Vagina (tissue), 2 donors: ENCODE measurements at regions not wholly inside any gene's neighbourhood (a gene's known extent, or its start where the extent isn't known, plus 50 kb on each side); places are given as distances from the start of the nearest gene placed in this dataset.
"Not testable (repeated sequence)": the region's sequence is repeated elsewhere in the genome, so short reads cannot be mapped to it uniquely, and the experiment has no call there.

Source experiments
- DNase-seq, 2 donors: peaks; one replicate each; pipeline ENCODE4 v3.0.0-alpha.2; 2017; ENCODE audit errors: extremely low spot score in 2 of 2
- H3K27ac ChIP-seq: fragments of 200-600 bp; sonication (generic); one replicate; pipeline ENCODE4 v1.5.1; 2019
- H3K27me3 ChIP-seq: fragments of 200-600 bp; sonication (generic); one replicate; pipeline ENCODE4 v1.5.1; 2019
- H3K36me3 ChIP-seq, 2 donors: fragments of 200-600 bp; sonication (generic); one replicate each; pipeline ENCODE4 v1.5.1; 2017 to 2019
- H3K4me1 ChIP-seq: fragments of 200-600 bp; sonication (generic); one replicate; pipeline ENCODE4 v1.5.1; 2019
- H3K4me3 ChIP-seq, 2 donors: fragments of 200-600 bp; sonication (generic); 1 replicate in 1 of 2; 2 replicates in 1 of 2; pipeline ENCODE4 v1.5.1; 2016 to 2019
- H3K9me3 ChIP-seq: fragments of 200-600 bp; sonication (generic); one replicate; pipeline ENCODE4 v1.5.1; 2019
- POLR2A ChIP-seq, 2 donors: fragments of 450-650 bp; IDR thresholded peaks; one replicate each; pipeline ENCODE4 v1.6.1; 2017; ENCODE audit warnings: antibody characterized with exemption in 2 of 2, mild to moderate bottlenecking in 2 of 2, moderate library complexity in 2 of 2
- POLR2AphosphoS5 ChIP-seq, 2 donors: sonication (generic); formaldehyde crosslinking; IDR thresholded peaks; one replicate each; pipeline ENCODE4 v1.9.0; 2017; ENCODE audit warnings: antibody characterized with exemption in 2 of 2, mild to moderate bottlenecking in 2 of 2, low read depth in 1 of 2; ENCODE audit not compliant: insufficient read depth in 1 of 2
- intact Hi-C: fragments of 100-400 bp; cut with DNase I; formaldehyde crosslinking; loops from one replicate; pipeline ENCODE4 v1.15.1; 2023
- TF ChIP-seq, protein P1 (sequence below), 3 experiments: fragments of 450-650 bp in 2 of 3; fragments of 200-600 bp in 1 of 3; sonication (generic) in 1 of 3; IDR thresholded peaks; one replicate each; pipeline ENCODE4 v1.5.1; 2017 to 2019; ENCODE audit warnings: antibody characterized with exemption in 3 of 3, mild to moderate bottlenecking in 2 of 3, moderate library complexity in 2 of 3

DNA sequence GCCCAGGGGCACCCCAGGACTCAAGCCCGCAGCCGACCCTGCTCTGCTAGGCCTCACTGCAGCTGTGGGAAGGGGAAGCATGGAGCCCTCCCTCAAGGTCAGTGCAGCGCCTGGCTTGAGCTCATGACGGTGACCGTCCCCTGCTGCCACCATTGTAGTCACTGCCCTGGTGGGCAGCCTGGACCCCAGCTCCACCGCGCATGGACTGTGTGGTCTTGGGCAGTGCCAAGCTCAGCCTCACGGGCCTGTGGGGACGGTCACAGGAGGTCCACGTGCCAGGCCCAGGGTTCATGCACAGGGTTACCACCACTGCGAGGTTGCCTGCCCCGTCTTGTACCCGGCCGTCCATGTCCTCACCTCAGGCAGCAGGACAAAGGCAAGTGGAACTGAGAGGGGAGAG is 342.9 kb downstream of the ADGRD1 start:
- not testable (repeated sequence) for H3K4me3 ChIP-seq, H3K27ac ChIP-seq, H3K4me1 ChIP-seq, H3K27me3 ChIP-seq, H3K9me3 ChIP-seq, H3K36me3 ChIP-seq
- peak in 1 of 2 donors; percentile 69 for DNase-seq
- intact Hi-C loops, result loop anchor here (5.0 kb wide), 1 partner anchor 371 kb away; no protein-coding TSS in a partner anchor

DNA sequence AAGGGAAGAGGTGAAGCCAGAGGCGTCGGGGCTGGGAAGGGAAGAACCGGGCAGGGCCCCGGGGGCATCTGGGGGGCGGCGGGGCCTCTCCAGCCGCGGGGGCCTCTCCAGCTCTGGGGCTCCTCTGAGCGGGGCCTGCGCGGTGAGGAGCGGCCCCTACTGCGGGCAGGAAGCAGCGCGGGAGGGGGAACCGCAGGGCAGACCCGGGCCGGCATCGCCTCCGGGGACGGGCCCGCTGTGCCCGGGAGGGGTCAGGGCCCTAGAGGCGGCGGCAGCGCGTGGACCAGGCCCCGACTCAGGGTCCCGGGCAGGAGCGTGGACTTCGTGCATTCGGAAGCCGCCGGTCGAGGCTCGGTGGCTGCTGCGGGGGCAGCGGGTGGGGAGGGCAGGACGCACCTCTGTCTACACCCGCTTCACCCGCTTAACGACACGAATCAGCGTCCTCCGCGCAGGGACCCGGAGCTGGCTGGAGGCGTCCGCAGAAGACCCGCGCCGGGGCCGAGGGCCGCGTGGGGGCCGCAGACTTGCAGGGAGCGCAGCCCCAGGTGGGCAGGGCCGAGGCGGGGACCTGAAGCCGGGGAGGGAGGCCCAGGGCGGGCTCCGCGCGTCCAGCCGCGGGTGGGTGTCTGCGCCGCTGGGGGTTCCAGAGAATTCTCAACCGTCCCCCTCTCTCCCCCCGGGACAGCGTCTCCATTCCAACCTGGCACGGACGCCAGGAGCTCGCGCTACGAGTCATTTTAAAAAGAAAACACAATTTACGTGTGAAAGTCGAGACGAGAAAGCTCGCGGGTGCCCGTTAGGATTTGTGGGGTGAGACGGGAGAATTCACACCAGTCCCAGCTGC is 345.0 kb downstream of the ADGRD1 start:
- H3K27me3 ChIP-seq, H3K4me3 ChIP-seq, DNase-seq, H3K9me3 ChIP-seq, H3K4me1 ChIP-seq, H3K36me3 ChIP-seq, H3K27ac ChIP-seq: not testable (repeated sequence)
- intact Hi-C loops, result loop anchor here (5.0 kb wide), 1 partner anchor 369 kb away; no protein-coding TSS in a partner anchor

DNA sequence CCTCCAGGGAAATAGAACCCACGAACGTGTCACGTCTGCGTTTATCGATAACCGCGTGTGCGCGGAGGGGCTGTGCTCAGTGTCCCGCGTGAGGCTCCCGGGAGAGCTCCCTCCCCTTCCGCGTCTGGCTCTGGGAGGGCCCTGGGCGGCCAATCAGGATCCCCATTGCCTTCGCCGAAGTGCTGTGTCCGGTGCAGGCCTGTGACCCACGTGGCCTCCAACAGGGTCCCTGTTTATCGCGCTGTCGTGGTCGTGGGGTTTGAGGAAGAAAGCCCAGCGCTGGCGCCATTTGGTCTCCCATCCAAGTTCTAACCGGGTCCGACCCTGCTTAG is 345.6 kb downstream of the ADGRD1 start:
- DNase-seq, H3K27ac ChIP-seq, H3K9me3 ChIP-seq, H3K27me3 ChIP-seq, H3K4me3 ChIP-seq, H3K4me1 ChIP-seq, H3K36me3 ChIP-seq: not testable (repeated sequence)
- intact Hi-C loops, result loop anchor here (5.0 kb wide), 1 partner anchor 368 kb away; no protein-coding TSS in a partner anchor

DNA sequence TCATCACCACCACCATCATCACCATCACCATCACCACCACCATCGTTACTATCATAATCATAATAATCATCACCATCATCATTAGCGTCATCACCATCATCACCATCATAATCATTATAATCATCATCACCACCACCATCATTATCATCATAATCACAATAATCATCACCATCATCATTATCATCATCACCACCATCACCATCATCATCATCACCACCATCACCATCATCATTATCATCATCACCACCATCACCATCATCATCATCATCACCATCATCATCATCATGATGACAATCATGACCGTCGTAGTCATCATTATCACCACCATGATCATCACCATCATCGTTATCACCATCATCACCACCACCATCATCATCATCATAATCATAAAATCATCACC is 349.9 kb downstream of the ADGRD1 start:
- DNase-seq, H3K27me3 ChIP-seq, intact Hi-C loops, H3K9me3 ChIP-seq, H3K4me3 ChIP-seq, H3K27ac ChIP-seq, H3K36me3 ChIP-seq, H3K4me1 ChIP-seq: not testable (repeated sequence)

DNA sequence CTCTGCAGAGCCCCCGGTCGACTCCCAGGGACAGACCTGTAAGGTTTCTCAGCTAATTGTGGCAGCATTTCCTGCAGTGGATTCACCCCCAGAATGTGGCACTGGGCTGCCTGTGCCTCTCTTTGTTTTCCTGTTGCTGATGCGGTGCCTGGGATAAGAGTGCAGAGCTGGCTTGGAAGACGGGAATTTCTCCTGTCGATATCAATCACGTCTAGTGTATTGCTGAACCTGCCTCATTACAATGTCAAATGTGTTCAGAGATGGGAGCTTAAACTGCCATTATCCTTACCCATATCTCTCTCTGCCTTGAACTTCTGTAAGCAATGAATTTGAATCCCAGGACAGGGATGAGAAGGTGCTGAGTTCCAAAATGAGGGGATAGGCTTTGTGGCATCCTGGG is 350.9 kb downstream of the ADGRD1 start:
- not testable (repeated sequence) for H3K36me3 ChIP-seq, H3K27ac ChIP-seq, H3K9me3 ChIP-seq, H3K4me1 ChIP-seq, H3K27me3 ChIP-seq, DNase-seq, H3K4me3 ChIP-seq
- intact Hi-C loops, result loop anchor here (5.0 kb wide), 1 partner anchor 338 kb away; no protein-coding TSS in a partner anchor

DNA sequence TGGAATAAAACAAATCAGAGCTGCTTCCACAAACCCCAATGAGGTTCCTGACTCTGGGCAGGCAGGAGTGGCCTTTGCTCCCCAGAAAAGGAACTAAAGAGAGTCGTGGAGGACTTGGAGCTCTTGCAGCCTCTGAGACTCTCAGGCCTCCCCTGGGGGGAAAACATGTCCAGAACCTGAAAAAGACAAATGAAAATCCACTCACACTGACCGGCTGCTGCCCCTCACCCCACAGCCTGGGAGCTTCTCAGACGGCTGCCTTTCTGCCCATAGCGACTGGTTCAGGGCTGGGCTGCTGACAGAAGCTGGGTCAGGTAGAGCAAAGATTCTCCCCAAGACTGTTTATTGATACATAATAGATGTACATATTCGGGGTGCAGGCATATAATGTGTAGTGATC is 356.0 kb downstream of the ADGRD1 start:
- peak in 1 of 2 donors; percentile 81 for DNase-seq
- Histone ChIP-seq H3K36me3 (no peaks in the 10 kb centered on the region), H3K27ac (no peak overlapping the region), H3K9me3 (no peaks in the 10 kb centered on the region), H3K27me3 (no peaks in the 10 kb centered on the region), H3K4me3 (no peak overlapping the region), H3K4me1 (no peaks in the 10 kb centered on the region)
- TF ChIP-seq POLR2A (IDR thresholded peaks at IDR 0.05) (no peak), POLR2AphosphoS5 (IDR thresholded peaks at IDR 0.05; ENCODE audit: insufficient read depth in 1 of 2, low read depth in 1 of 2) (no peak)
- TF ChIP-seq, protein P1, sequence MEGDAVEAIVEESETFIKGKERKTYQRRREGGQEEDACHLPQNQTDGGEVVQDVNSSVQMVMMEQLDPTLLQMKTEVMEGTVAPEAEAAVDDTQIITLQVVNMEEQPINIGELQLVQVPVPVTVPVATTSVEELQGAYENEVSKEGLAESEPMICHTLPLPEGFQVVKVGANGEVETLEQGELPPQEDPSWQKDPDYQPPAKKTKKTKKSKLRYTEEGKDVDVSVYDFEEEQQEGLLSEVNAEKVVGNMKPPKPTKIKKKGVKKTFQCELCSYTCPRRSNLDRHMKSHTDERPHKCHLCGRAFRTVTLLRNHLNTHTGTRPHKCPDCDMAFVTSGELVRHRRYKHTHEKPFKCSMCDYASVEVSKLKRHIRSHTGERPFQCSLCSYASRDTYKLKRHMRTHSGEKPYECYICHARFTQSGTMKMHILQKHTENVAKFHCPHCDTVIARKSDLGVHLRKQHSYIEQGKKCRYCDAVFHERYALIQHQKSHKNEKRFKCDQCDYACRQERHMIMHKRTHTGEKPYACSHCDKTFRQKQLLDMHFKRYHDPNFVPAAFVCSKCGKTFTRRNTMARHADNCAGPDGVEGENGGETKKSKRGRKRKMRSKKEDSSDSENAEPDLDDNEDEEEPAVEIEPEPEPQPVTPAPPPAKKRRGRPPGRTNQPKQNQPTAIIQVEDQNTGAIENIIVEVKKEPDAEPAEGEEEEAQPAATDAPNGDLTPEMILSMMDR (IDR thresholded peaks at IDR 0.05), result no peak
- intact Hi-C loops, result loop anchor here (5.0 kb wide), 1 partner anchor 333 kb away; no protein-coding TSS in a partner anchor

DNA sequence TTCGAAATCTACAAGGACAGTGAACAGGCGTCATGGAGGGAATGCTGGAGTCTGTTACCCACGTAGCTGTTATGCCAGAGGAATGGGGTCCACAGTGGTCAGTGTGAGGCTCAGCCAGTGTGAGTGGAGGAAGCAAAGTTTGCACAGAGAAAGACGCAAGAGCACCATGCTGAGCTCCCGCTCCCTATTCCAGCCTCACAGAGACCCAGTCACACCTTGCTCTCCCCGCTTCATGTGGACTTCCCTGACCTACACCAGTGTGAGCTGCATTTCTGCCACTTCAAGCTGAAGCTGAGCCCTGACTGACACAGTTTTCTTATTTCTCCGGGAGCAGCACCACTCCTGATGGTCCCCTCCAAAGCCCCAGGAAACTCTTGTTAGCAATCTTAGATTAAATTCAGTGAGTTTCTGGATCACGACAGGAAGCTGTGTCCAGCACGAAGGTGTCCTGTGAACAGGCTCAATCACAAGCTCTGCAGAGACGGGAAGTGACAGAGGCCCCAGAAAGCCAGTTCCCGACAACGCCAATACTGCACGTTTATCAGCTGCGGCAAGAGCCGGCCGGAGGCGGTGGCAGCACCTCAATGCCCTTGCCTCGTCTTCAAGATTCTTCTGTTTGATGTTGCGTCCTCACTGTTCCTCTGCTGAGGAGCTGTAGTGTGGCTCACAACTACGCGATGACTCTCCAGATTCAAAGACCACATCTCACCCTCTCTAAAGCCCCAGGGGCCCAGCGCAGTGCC is 356.7 kb downstream of the ADGRD1 start:
- H3K36me3 ChIP-seq, H3K27me3 ChIP-seq, intact Hi-C loops, H3K4me3 ChIP-seq, H3K4me1 ChIP-seq, H3K27ac ChIP-seq, H3K9me3 ChIP-seq: not testable (repeated sequence)
- DNase-seq, result peak in 1 of 2 donors; percentile 64

DNA sequence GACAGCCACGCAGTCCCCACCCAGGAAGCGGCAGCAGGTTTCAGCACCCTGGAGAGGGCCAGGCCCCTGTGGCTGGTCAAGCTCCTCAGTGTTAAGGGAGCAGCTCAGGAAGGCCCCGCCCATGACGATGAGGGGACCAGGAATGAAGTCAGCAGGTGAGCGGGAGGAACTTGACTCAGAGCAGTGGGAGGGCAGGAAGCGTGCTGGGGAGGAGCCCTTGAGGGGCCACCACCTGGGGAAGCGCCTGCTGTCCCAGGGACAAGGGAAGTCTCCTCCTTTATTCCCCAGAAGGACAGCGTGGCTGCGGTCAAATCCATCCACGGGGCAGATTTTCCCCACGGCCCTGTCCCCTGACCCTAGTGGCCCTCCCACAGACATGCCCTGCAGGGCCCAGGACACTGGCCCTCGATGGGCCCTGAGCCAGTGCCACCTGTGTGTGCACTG is 357.6 kb downstream of the ADGRD1 start:
- H3K9me3 ChIP-seq, H3K27me3 ChIP-seq, H3K36me3 ChIP-seq, H3K27ac ChIP-seq, H3K4me1 ChIP-seq, intact Hi-C loops, H3K4me3 ChIP-seq: not testable (repeated sequence)
- peak in 1 of 2 donors; percentile 52 for DNase-seq
